NCI-H69 (cell line): ENCODE measurements at regions not wholly inside any gene's neighbourhood (a gene's known extent, or its start where the extent isn't known, plus 50 kb on each side); places are given as distances from the start of the nearest gene placed in this dataset.
A peak's percentile ranks its signal among the peaks of the same experiment; 100 is the strongest.

ENCODE experiments used
- DNase-seq: peaks from one replicate; lab custom pipeline; 2025; lab: John Stamatoyannopoulos, UW

DNA sequence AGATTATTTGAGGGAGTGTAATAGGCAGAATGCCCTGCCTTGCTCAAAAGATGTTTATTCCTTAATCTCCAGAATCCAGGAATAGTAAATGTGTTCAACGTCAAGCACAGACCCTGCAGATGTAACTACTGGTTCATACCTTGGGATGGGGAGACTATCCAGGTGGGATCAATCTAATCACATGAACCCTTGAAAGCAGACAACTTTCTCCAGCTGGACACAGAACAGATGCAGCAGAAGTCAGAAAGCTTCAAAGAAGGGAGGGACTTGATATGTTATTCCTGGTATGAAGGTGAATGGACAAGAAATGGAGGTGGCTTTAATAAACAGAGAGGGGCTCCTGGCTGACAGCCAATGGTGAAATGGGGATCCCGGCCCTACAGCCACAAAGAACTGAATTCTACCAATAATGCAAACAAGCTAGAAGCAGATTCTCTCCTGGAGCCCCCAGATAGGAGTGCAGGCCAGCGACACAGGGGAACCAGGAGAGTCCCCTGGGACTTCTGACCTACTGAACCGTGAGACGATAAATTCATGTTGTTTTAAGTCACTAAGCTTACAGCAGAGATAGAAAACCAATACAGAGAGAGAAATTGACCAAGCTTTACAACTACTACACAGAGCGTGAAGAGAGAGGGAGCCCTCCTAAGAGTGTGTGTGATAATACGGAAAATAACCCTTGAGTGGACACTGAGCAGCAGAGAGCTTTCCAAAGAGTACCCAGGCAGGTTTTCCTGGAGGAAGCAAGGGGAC lies 133.5 kb upstream of the TMEM132C start:
- no peak for DNase-seq

GRCh38 chr12:128137140-128137539 lies 129.8 kb upstream of the TMEM132C start:
- no peak for DNase-seq

GRCh38 chr12:128138125-128138524 lies 128.8 kb upstream of the TMEM132C start:
- no peak for DNase-seq

DNA sequence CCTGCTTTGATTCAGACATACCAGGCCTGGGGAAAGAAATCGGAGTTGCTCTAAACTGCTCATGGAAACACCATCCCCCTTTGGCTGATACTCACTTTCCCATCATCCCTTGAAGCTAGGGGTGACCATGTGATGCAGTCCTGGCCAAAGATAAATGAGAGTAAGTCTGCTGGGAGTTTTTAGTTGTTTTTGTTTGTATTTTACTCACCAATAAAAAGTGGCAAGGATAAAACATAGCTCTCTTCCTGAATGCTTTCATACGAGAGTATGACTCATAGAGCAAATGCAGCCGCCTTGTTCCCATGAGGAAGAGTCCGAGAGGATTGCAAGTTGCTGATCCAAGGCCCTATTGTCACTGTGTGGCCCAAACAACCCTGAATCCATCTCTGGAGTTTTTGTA lies 126.4 kb upstream of the TMEM132C start:
- no peak for DNase-seq

- no peak for DNase-seq
Observed at GRCh38 chr12:128150961-128151360, 116.0 kb upstream of the TMEM132C start.

DNA sequence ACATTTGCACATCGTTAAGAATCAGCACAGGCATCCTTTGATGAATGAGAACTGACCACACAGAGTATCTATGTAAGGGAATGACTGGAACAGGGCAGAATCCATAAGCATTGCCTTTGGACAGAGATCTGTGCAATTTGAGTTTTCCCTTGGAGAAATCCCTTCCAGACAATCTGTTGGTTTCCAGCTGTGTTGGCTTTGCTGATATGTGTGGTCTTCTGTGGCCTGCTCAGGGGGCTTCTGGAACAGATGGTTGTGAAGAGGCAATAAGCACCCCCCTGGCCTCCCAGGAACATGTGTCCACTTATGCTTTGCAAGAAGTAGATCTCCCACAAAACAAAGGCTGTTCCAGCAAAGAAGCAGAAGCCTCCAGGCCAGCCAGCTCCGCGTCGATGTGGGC lies 111.4 kb upstream of the TMEM132C start:
- DNase-seq, result no peak

DNA sequence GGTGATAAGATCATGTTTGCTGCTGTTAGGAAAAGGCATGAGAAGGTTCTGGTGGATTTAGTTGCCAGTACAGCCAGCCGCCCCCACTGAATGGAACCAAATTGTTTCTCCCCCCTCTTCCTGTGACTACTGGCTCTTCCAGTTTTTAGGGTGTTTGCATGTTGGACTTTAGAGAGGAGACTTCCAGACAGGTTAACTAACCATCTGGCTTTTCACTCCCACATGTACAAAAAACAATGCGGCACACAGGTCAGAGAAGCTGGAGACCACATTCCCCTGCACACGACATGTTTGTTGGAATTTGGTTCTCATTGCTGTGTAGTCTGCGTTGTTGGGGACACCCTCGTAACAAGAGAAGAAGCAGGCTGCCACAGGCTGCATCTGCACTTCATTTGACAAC lies 103.9 kb upstream of the TMEM132C start:
- DNase-seq, result no peak

DNA sequence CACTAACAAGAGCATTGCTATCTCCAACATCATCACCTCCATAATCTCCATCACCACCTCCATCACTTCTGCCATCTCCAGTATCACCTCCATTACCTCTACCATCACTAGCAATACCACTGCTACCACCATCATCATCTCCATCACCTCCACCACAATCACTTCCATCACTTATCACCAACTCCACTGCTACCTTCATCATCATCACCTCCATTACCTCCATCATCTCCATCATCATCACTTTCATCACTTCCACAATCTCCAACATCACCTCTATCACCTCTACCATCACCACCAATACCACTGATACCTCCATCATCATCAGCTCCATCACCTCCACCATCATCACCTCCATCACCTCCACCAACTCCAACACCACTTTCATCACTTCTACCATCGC lies 102.4 kb upstream of the TMEM132C start:
- no peak for DNase-seq

GRCh38 chr12:128165387-128165786 lies 101.6 kb upstream of the TMEM132C start:
- no peak for DNase-seq

DNA sequence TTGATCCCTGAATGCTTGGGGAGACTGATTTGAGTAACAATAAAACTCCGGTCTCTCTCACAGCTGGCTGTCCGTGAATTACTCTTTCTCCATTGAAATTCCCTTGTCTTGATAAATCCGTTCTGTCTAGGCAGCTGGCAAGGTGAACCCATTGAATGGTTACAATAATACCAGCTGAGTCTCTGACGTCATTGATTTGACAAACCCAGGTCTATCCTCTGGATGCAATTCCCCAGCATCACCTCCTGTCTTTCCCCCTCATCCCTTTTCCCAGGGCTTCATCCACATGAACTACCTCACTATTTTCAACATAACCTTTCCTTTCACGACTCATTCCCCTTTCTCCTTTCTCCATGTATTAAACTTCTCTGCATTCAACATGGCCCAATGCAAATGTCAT lies 98.7 kb upstream of the TMEM132C start:
- no peak for DNase-seq

DNA sequence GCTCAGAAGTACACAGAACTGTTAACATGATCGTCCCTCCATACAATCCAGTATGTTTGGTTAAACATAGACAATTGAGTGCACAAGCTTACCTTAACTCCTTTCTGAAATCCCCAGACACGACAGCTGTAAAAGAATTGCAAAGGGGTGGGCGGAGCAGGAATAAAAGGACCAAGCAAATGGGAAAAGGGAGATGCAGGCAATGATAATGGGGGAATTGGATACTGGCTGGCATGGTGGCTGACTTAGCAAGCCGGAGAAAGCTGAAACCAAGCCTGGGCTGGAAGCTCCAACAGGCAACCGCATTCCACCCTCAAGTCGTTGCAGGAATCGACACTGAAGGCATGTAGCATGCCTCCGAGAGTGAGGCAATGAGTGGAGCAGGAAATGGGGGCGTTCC lies 96.8 kb upstream of the TMEM132C start:
- no peak for DNase-seq

DNA sequence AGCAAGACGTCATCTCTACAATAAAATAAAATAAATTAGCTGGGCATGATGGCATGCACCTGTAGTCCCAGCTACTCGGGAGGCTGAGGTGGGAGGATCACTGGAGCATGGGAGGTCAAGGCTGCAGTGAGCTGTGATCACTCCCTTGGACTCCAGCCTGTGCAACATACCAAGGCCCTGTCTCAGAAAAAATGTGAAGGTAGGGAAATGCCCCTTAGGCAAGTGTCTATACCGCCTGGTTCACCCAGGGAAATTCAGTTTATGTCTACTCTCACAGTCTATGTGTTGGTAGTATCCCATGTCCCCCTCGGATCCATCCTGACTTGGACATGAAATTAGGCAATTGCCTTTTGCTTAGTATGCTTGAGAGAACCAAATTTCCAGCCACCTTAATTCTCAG lies 88.4 kb upstream of the TMEM132C start:
- no peak for DNase-seq

DNA sequence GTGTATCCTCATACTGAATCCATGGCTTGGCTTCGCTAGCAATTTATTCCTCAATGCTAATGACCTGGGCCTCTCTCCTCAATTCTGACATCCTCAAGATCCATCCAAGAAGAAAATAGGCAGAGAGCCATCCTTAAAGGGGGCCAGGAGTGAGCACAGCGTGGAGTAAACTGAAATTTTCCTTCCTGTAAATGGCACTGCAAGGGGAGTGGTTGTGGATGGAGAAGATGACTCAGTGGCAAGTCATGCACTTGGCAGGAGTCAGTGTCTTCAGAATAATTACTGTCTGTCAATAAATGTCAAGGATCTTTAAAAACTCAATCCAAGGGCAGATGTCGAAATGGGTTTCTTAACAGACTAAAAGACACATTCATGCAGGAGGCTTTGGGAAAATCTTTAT lies 88.0 kb upstream of the TMEM132C start:
- no peak for DNase-seq

DNA sequence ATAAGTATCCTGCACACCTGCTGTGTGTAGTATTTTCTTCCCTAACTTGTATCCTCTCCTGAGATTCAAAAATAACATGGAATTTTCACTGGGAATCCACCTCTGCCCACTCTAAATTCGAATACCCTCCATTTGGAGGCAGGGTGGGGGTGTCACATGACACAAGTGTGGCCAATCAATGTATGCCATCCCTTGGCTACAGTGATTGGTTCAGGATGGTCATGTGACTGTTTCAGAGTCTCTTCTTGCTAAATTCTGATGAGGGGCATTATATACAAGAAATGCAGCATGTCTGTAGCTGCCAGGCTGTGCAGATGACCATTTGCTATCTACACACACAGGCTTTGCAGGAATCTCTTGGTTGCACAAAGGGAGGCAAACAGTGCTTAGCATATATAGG lies 86.8 kb upstream of the TMEM132C start:
- DNase-seq, result no peak

DNA sequence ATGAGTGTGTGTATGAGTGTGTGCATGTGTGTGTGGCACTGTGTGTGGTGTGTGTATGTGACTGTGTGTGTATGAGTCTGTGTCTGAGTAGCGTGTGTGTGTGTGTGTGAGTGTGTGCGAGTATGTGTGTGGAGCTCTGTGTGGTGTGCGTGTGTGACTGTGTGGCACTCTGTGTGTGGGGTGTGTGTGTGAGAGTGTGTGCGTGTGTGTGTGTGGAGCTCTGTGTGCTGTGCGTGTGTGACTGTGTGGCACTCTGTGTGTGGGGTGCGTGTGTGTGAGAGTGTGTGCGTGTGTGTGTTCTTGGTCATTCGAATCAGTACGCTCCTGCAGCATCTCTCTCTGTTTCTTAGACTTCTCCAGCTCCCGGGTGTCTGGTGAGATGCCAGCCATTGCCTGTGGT lies 76.9 kb upstream of the TMEM132C start:
- DNase-seq, result no peak

GRCh38 chr12:128190614-128191013 lies 76.4 kb upstream of the TMEM132C start:
- DNase-seq, result peak; percentile 46

GRCh38 chr12:128191380-128191779 lies 75.6 kb upstream of the TMEM132C start:
- peak; percentile 74 for DNase-seq

DNA sequence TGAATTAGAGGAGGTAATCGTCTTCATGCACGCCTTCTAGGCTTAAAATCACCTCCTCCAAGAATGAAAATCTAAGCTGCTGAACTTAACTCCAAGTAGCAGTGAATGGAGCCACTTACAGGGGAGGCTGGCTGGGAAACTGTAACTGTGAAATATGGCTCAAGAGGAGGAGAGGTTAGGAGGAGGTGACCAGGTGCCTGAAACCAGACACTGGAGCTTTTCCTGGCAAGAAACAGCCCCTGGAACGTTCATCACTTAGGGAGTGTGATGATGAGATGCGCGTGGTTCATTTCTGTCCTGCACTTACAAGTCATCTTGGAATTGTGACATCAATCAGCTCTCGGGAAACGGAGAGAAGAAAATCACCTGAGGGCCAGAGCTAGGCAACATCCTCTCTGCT lies 62.3 kb upstream of the TMEM132C start:
- DNase-seq, result no peak

DNA sequence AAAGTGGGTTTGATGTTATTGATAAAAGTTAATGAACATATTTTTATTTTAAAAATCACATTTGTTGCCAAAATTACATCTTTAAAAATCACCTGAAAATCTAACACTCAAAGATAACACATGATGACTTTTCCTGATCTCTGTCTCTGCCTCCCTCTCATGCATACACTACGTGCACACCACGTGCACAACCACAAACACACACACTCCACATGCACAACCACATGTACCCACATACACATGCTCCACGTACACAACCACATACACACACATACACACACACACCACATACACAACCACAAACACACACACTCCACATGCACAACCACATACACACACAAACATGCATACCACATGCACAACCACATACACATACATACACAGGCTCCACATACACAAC lies 61.8 kb upstream of the TMEM132C start:
- DNase-seq, result no peak

GRCh38 chr12:128205758-128206157 lies 61.2 kb upstream of the TMEM132C start:
- no peak for DNase-seq
